ENCODE measurements at regions not wholly inside any gene's neighbourhood (a gene's known extent, or its start where the extent isn't known, plus 50 kb on each side); places are given as distances from the start of the nearest gene placed in this dataset.

DNA sequence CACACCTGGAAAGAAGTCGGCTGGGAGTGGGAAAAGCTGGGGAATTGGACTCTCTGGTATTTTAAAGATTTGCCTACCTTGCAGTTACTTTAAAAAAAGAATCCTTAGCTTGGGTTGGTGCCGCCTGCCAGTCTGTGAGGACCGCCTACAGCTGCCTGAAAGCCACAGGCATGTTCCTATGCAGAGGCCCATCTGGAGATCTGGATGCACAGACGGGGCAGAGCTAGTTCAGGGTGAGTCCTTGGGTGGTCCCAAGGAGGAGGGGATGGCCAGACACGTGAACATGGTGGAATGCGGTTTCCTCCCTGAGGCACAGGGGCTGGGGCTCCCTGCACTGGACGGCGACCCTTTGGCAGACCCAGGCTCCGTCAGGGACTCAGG is 113.2 kb upstream of the IQSEC1 start:
- no peak overlapping the region for H2BK20ac ChIP-seq (ENCODE audit: low read depth, low read length)
- WGBS, 2 experiments (ENCODE audit: extremely low coverage in 2 of 2, insufficient read length in 1 of 2), result 0% methylated on average over 2 of the region's 9 CpGs; no CpG with 5 or more reads in 1 of the 2 experiments
- H3K79me1 ChIP-seq (ENCODE audit: low read depth in 1 of 2, low read length in 2 of 2), result no peaks in the 10 kb centered on the region

More for the DNA sequence above, 113.2 kb upstream of the IQSEC1 start:
- H3K56ac ChIP-seq (ENCODE audit: extremely low read depth, insufficient read depth, low read length), result no peak overlapping the region
- H4K8ac ChIP-seq (ENCODE audit: low read depth in 2 of 2, low read length in 2 of 2), result no peak overlapping the region
- no peaks in the 10 kb centered on the region for H3K4me1 ChIP-seq (ENCODE audit: control insufficient read depth, insufficient read depth, low read length)
- H2BK120ac ChIP-seq (ENCODE audit: low read depth, low read length), result no peak overlapping the region
- no peak overlapping the region for H3K4me3 ChIP-seq (ENCODE audit: insufficient read depth, low read depth, low read length)
- no peak overlapping the region for H2AFZ ChIP-seq (replicated peaks; ENCODE audit: low read length, poor library complexity)
- DNase-seq, result no peak
- no peak overlapping the region for H3K27ac ChIP-seq (ENCODE audit: insufficient read depth, low read length)
- H3K4me2 ChIP-seq (ENCODE audit: low read depth, low read length), result no peak overlapping the region
- no TSS peak for BruUV-seq (replicated peaks)
- in situ Hi-C loops (cut with MboI; ENCODE audit: low sequenced_read_pairs), result no loop called here
- no peak overlapping the region for H3K9ac ChIP-seq (ENCODE audit: low read depth, low read length)
- H3K4ac ChIP-seq (ENCODE audit: low read depth, low read length), result no peak overlapping the region
- CTCF ChIA-PET, result no interaction called here
- no peak overlapping the region for H3K23ac ChIP-seq (ENCODE audit: low read depth, low read length)
- intact Hi-C loops (cut with micrococcal nuclease), result no loop called here
- no peak overlapping the region for H2AK9ac ChIP-seq (replicated peaks; ENCODE audit: low read depth, low read length, poor library complexity)
- no peaks in the 10 kb centered on the region; the same call in 1 of the 2 replicates for H3K9me1 ChIP-seq (ENCODE audit: insufficient read depth, low read length)
- H3K36me3 ChIP-seq (ENCODE audit: control insufficient read depth, insufficient read depth, low read length), result no peaks in the 10 kb centered on the region
- H4K91ac ChIP-seq (ENCODE audit: insufficient read depth, low read depth, low read length), result no peak overlapping the region
- no peak for ATAC-seq (ENCODE audit: low read depth)
- no peaks in the 10 kb centered on the region for H3K9me3 ChIP-seq (ENCODE audit: control insufficient read depth, insufficient read depth, low read length)
- dilution Hi-C loops (cut with HindIII; ENCODE audit: low sequenced_read_pairs, unreplicated experiment), result no loop called here
- no peak overlapping the region for H4K5ac ChIP-seq (ENCODE audit: low read depth, low read length)
- H2BK5ac ChIP-seq (ENCODE audit: low read depth, low read length, poor library complexity, severe bottlenecking), result no peak overlapping the region
- H4K20me1 ChIP-seq (ENCODE audit: insufficient read depth, low read length), result no peaks in the 10 kb centered on the region
- no peak overlapping the region for H3K14ac ChIP-seq (replicated peaks; ENCODE audit: low read depth, low read length)
- peaks cover 7% of the 10 kb centered on the region; the same call in 1 of the 2 replicates for H3K27me3 ChIP-seq (ENCODE audit: control insufficient read depth, insufficient read depth, low read length)
- POLR2A ChIA-PET (ENCODE audit: unreplicated experiment), result no interaction called here
- no peak overlapping the region for H2AK5ac ChIP-seq (ENCODE audit: low read depth, low read length)
- TF ChIP-seq, protein P1, sequence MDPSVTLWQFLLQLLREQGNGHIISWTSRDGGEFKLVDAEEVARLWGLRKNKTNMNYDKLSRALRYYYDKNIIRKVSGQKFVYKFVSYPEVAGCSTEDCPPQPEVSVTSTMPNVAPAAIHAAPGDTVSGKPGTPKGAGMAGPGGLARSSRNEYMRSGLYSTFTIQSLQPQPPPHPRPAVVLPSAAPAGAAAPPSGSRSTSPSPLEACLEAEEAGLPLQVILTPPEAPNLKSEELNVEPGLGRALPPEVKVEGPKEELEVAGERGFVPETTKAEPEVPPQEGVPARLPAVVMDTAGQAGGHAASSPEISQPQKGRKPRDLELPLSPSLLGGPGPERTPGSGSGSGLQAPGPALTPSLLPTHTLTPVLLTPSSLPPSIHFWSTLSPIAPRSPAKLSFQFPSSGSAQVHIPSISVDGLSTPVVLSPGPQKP (IDR thresholded peaks at IDR 0.05; ENCODE audit: borderline replicate concordance, low read depth, low read length), result no peak
- no peak for TF ChIP-seq MAZ (IDR thresholded peaks at IDR 0.05; ENCODE audit: borderline replicate concordance, low read depth, low read length)
- TF ChIP-seq MXI1 (IDR thresholded peaks at IDR 0.05; ENCODE audit: borderline replicate concordance, low read depth, low read length), result no peak
- TF ChIP-seq BHLHE40 (IDR thresholded peaks at IDR 0.05; ENCODE audit: low read depth, low read length), result no peak
- TF ChIP-seq CHD1 (IDR thresholded peaks at IDR 0.05; ENCODE audit: low read depth, low read length), result no peak
- no peak for TF ChIP-seq MAFK (IDR thresholded peaks at IDR 0.05; ENCODE audit: low read depth, low read length)
- no peak for TF ChIP-seq POLR2A (IDR thresholded peaks at IDR 0.05; ENCODE audit: low read depth, low read length)
- no peak for TF ChIP-seq RAD21 (IDR thresholded peaks at IDR 0.05; ENCODE audit: low read length)
- no peak for TF ChIP-seq CEBPB (IDR thresholded peaks at IDR 0.05; ENCODE audit: low read depth, low read length)
- no peak for TF ChIP-seq RFX5 (IDR thresholded peaks at IDR 0.05; ENCODE audit: low read depth, low read length)
- TF ChIP-seq SMC3 (IDR thresholded peaks at IDR 0.05; ENCODE audit: low read depth, low read length), result no peak
- TF ChIP-seq, protein P2, sequence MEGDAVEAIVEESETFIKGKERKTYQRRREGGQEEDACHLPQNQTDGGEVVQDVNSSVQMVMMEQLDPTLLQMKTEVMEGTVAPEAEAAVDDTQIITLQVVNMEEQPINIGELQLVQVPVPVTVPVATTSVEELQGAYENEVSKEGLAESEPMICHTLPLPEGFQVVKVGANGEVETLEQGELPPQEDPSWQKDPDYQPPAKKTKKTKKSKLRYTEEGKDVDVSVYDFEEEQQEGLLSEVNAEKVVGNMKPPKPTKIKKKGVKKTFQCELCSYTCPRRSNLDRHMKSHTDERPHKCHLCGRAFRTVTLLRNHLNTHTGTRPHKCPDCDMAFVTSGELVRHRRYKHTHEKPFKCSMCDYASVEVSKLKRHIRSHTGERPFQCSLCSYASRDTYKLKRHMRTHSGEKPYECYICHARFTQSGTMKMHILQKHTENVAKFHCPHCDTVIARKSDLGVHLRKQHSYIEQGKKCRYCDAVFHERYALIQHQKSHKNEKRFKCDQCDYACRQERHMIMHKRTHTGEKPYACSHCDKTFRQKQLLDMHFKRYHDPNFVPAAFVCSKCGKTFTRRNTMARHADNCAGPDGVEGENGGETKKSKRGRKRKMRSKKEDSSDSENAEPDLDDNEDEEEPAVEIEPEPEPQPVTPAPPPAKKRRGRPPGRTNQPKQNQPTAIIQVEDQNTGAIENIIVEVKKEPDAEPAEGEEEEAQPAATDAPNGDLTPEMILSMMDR (conservative IDR thresholded peaks at IDR 0.05; ENCODE audit: low read depth, low read length), result no peak
- no peak for TF ChIP-seq FOS (IDR thresholded peaks at IDR 0.05; ENCODE audit: low read depth, low read length)
- TF ChIP-seq NFE2L2 (IDR thresholded peaks at IDR 0.05; ENCODE audit: low read depth, low read length), result no peak
- TF ChIP-seq RCOR1 (IDR thresholded peaks at IDR 0.05; ENCODE audit: insufficient replicate concordance, low read length), result no peak
- TF ChIP-seq, protein P3, sequence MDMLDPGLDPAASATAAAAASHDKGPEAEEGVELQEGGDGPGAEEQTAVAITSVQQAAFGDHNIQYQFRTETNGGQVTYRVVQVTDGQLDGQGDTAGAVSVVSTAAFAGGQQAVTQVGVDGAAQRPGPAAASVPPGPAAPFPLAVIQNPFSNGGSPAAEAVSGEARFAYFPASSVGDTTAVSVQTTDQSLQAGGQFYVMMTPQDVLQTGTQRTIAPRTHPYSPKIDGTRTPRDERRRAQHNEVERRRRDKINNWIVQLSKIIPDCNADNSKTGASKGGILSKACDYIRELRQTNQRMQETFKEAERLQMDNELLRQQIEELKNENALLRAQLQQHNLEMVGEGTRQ (IDR thresholded peaks at IDR 0.05; ENCODE audit: low read depth, low read length), result no peak
- H2BK15ac ChIP-seq (ENCODE audit: low read depth, low read length), result no peak overlapping the region
- no peak overlapping the region for H3K18ac ChIP-seq (ENCODE audit: low read depth, low read length)
